Upper lobe of left lung (tissue), 4 donors: ENCODE measurements at regions not wholly inside any gene's neighbourhood (a gene's known extent, or its start where the extent isn't known, plus 50 kb on each side); places are given as distances from the start of the nearest gene placed in this dataset.

Experiments
- CTCF ChIP-seq, 6 experiments: fragments of 450-650 bp in 4 of 6; fragments of 200-600 bp in 2 of 6; sonication (generic) in 2 of 6; IDR thresholded peaks; one replicate each; pipeline ENCODE4 v1.5.1; 2016 to 2019; ENCODE audit warnings: antibody characterized with exemption in 6 of 6
- EP300 ChIP-seq, 4 donors: sonication (generic); formaldehyde crosslinking; IDR thresholded peaks; one replicate each; pipeline ENCODE4 v1.5.1; 2017; ENCODE audit warnings: antibody characterized with exemption in 4 of 4, control low read depth in 2 of 4

- TF ChIP-seq EP300 (IDR thresholded peaks at IDR 0.05), result no peak
- TF ChIP-seq CTCF (IDR thresholded peaks at IDR 0.05), result no peak
Observed at GRCh38 chr2:8573942-8574195, 108.0 kb upstream of the ID2 start.
